H1 (cell line): ENCODE measurements at regions not wholly inside any gene's neighbourhood (a gene's known extent, or its start where the extent isn't known, plus 50 kb on each side); places are given as distances from the start of the nearest gene placed in this dataset.

Source experiments
- NRF1 ChIP-seq: IDR thresholded peaks from 2 replicates; pipeline ENCODE4 v1.6.1; 2011; ENCODE audit warnings: mild to moderate bottlenecking, low read depth, low read length, improper control_type of control experiment
- SP4 ChIP-seq: IDR thresholded peaks from 2 replicates; pipeline ENCODE4 v1.6.1; 2012; ENCODE audit warnings: low read length, inconsistent platforms

DNA sequence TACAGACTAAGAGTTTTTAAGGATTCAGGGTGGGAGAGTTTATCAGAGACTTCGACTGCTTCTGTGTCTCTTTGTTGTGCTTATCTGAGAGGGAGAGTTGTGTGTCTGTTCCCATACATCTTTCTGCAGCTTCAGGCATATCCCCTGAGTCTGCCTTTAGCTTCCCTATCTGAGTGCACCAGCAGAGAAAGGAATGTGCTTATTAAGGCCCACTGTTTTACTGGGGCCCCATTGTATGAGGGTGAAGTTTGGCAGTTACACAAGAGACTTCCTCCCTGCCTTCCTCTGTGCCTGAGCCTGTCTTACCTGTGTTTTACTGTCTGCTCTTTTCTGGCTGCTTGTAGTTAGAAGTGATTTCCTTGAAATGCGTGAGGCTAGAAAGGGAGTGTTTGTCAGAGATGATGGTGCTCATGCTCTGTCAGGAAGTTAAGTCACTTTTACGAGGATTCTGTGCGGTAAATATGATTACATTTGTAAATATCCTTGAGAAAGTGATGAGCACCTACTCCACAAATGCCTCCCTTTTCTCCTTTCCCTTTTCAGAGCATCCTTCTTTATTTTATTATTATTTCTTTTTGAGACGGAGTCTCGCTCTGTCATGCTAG, 1228.9 kb upstream of the MIR17HG start (continued):
- TF ChIP-seq SP4 (no peak), NRF1 (no peak)
